ENCODE measurements at regions not wholly inside any gene's neighbourhood (a gene's known extent, or its start where the extent isn't known, plus 50 kb on each side); places are given as distances from the start of the nearest gene placed in this dataset.
A peak's percentile ranks its signal among the peaks of the same experiment; 100 is the strongest.

DNA sequence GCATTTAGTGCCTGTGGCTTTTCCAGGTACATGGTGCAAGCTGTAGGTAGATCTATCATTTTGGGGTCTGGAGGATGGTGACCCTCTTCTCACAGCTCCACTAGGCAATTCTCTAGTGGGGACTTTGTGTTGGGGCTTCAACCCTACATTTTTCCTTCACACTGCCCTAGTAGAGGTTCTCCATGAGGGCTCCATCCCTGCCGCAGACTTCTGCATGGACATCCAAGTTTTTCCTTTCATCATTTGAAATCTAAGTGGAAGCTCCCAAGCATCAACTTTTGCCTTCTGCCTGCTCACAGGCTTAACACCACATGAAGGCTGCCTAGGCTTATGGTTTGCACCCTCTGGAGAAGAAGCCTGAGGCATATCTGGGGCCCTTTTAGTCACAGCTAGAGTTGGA lies 492.7 kb downstream of the PIK3C3 start:
- no peak for DNase-seq (ENCODE audit: low read depth)
- H3K4me3 ChIP-seq (ENCODE audit: low read depth, low read length) = no peak overlapping the region
- TF ChIP-seq, protein P1, sequence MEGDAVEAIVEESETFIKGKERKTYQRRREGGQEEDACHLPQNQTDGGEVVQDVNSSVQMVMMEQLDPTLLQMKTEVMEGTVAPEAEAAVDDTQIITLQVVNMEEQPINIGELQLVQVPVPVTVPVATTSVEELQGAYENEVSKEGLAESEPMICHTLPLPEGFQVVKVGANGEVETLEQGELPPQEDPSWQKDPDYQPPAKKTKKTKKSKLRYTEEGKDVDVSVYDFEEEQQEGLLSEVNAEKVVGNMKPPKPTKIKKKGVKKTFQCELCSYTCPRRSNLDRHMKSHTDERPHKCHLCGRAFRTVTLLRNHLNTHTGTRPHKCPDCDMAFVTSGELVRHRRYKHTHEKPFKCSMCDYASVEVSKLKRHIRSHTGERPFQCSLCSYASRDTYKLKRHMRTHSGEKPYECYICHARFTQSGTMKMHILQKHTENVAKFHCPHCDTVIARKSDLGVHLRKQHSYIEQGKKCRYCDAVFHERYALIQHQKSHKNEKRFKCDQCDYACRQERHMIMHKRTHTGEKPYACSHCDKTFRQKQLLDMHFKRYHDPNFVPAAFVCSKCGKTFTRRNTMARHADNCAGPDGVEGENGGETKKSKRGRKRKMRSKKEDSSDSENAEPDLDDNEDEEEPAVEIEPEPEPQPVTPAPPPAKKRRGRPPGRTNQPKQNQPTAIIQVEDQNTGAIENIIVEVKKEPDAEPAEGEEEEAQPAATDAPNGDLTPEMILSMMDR (IDR thresholded peaks at IDR 0.05; ENCODE audit: insufficient read depth, low read length) = no peak

DNA sequence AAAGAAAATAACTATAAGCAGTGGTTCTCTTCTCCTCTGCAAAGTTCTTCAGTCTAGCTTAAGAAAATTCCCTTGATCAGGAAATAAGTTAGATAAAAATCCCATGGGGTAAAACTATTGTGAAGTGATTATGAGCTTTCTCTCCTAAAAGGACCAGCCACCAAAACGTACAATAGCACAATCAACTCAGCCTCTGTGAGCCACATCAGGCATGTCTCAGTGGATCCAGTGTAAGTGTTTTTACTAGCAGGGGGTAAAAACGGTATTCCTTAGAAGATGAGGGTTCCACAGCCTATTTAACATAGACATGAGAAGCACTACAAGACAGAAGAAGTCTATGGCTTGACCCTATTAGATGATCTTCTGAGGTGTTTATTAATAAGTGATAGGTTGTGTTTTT lies 503.2 kb downstream of the PIK3C3 start:
- no peak for DNase-seq (ENCODE audit: low read depth)
- TF ChIP-seq, protein P1 (IDR thresholded peaks at IDR 0.05; ENCODE audit: insufficient read depth, low read length) = no peak
- H3K4me3 ChIP-seq (ENCODE audit: low read depth, low read length) = no peak overlapping the region

DNA sequence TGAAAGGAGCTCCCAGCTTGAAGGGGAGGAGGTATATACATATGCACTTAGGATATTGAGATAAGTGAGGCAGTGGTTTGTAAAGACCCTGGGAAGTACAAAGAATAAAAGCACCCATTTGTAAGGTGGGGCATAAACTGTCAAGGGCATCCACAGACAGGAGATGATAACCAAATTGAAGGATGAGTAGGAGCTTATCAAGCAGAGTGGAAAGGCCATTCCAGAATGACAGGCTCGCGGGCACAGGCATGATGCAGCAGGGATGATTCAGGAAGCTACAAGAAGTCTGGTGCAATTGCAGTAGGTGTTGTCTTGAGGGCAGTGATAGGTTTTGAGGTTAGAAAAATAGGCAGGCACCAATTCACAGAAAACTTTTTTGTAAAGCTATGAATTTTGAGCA lies 504.8 kb downstream of the PIK3C3 start:
- DNase-seq (ENCODE audit: low read depth) = no peak
- TF ChIP-seq, protein P1 (IDR thresholded peaks at IDR 0.05; ENCODE audit: insufficient read depth, low read length) = no peak
- no peak overlapping the region for H3K4me3 ChIP-seq (ENCODE audit: low read depth, low read length)

DNA sequence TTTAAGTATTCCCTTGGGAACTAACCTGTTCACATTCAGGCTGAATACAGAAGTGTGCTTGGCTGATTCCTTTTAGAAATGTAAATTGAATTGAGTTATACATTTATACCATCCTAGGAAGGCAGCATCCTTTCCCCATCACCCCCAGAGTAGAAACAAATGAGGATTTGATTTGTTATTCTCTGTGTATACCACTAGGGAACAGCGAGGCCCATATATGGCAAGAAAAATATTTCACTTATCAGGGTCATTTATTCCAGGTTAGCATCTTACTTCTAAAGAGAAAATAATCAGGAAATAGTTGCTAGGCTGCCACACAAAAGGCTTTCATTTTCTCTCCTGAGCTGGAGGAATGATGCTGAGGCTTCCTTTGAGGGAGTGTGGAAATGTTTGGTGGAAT lies 516.9 kb downstream of the PIK3C3 start:
- TF ChIP-seq, protein P1 (IDR thresholded peaks at IDR 0.05; ENCODE audit: insufficient read depth, low read length) = no peak
- DNase-seq (ENCODE audit: low read depth) = no peak
- H3K4me3 ChIP-seq (ENCODE audit: low read depth, low read length) = no peak overlapping the region

DNA sequence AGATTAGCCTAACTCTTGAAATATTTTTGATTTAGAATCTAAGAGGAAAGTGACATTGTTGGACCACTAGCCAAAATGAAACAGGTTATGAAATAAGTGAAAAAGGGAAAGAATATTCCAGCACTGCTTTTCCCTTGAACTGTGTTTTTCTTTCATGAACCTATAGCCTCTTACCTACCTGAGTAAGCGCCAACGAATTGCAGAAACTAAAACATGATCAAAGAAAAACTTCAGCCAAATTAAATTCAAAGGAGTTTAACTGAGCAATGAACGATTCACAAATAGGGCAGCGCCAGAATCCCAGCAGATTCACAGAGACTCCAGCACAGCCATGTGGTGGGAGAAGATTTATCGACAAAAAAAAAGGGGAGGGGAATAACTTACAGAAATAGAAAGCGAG lies 518.6 kb downstream of the PIK3C3 start:
- H3K4me3 ChIP-seq (ENCODE audit: low read depth, low read length) = no peak overlapping the region
- TF ChIP-seq, protein P1 (IDR thresholded peaks at IDR 0.05; ENCODE audit: insufficient read depth, low read length) = no peak
- DNase-seq (ENCODE audit: low read depth) = no peak

DNA sequence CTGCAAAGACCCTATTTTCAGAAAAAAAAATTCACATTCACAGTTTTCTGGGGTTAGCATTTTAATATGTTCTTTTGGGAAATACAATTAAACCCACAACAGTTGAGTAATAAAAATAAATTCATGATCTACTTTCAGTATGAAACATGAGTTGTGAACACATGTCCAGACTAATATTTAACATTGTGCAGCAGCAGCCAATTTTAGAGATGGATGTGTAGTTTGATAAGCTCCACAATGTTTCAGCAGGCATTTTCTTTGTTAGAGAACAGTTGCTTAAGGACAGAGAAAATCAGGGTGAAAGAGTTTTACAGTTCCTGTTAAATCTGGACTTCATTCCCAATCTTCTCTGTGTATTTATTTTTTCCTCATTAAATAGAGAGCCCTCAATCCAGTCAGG lies 519.5 kb downstream of the PIK3C3 start:
- no peak overlapping the region for H3K4me3 ChIP-seq (ENCODE audit: low read depth, low read length)
- TF ChIP-seq, protein P1 (IDR thresholded peaks at IDR 0.05; ENCODE audit: insufficient read depth, low read length) = no peak

DNA sequence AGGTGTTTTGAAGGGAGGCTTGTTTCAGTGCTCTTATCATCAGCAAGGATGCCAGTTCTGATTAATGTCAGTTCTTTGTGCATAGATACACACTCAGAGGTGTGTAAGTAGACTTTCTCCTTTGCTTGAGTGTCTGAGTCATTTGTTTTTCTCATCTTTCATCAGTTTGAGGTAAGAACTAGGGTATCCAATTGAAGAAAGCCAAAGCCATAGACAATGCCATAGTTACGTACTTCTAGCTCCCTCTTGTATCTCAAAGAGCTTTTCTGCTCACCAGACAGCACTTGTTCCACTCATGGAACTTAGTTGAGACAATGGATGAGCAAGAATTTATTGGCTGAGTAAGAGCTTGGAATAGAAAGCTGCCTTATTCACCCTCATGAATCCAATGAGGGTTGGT lies 520.1 kb downstream of the PIK3C3 start:
- DNase-seq (ENCODE audit: low read depth) = peak; percentile 7
- TF ChIP-seq, protein P1 (IDR thresholded peaks at IDR 0.05; ENCODE audit: insufficient read depth, low read length) = no peak
- no peak overlapping the region for H3K4me3 ChIP-seq (ENCODE audit: low read depth, low read length)

More for the DNA sequence above, 519.5 kb downstream of the PIK3C3 start:
- peak; percentile 9 for DNase-seq (ENCODE audit: low read depth)

Data from fibroblast of the aortic adventitia (primary cell).